Prostate gland (tissue), 2 donors: ENCODE measurements at regions not wholly inside any gene's neighbourhood (a gene's known extent, or its start where the extent isn't known, plus 50 kb on each side); places are given as distances from the start of the nearest gene placed in this dataset.

Source experiments
- POLR2A ChIP-seq: fragments of 450-650 bp; IDR thresholded peaks from one replicate; pipeline ENCODE4 v1.6.1; 2016; ENCODE audit warnings: antibody characterized with exemption, mild to moderate bottlenecking
- TF ChIP-seq, protein P1 (sequence below), 4 experiments: fragments of 200-600 bp in 2 of 4; fragments of 450-650 bp in 2 of 4; sonication (generic) in 2 of 4; IDR thresholded peaks; 1 replicate in 3 of 4; 2 replicates in 1 of 4; pipeline ENCODE4 v1.5.1; 2016 to 2019; ENCODE audit warnings: antibody characterized with exemption in 4 of 4, mild to moderate bottlenecking in 2 of 4, moderate library complexity in 2 of 4

DNA sequence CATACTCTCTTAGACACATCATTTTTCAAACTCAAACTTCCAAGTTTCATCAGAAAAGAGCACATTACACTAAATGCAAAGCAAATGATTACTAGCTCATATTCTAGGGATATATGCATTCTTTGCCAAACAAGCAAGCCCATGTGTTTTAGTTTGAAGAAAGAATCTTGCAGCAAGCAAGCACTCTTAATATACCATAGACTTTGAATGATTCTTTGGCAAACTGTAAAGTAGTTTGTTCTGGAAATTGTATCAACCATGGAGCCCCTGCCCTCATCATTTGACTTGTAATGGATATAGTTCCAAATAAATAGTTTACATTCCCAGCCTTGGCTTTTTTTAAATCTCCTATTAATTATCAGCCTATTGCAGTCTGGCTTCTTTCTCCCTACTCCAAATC lies 325.2 kb downstream of the NR2F1-AS1 start:
- no peak for TF ChIP-seq POLR2A
- TF ChIP-seq, protein P1, sequence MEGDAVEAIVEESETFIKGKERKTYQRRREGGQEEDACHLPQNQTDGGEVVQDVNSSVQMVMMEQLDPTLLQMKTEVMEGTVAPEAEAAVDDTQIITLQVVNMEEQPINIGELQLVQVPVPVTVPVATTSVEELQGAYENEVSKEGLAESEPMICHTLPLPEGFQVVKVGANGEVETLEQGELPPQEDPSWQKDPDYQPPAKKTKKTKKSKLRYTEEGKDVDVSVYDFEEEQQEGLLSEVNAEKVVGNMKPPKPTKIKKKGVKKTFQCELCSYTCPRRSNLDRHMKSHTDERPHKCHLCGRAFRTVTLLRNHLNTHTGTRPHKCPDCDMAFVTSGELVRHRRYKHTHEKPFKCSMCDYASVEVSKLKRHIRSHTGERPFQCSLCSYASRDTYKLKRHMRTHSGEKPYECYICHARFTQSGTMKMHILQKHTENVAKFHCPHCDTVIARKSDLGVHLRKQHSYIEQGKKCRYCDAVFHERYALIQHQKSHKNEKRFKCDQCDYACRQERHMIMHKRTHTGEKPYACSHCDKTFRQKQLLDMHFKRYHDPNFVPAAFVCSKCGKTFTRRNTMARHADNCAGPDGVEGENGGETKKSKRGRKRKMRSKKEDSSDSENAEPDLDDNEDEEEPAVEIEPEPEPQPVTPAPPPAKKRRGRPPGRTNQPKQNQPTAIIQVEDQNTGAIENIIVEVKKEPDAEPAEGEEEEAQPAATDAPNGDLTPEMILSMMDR (IDR thresholded peaks at IDR 0.05): no peak
